ENCODE measurements at regions not wholly inside any gene's neighbourhood (a gene's known extent, or its start where the extent isn't known, plus 50 kb on each side); places are given as distances from the start of the nearest gene placed in this dataset.

DNA sequence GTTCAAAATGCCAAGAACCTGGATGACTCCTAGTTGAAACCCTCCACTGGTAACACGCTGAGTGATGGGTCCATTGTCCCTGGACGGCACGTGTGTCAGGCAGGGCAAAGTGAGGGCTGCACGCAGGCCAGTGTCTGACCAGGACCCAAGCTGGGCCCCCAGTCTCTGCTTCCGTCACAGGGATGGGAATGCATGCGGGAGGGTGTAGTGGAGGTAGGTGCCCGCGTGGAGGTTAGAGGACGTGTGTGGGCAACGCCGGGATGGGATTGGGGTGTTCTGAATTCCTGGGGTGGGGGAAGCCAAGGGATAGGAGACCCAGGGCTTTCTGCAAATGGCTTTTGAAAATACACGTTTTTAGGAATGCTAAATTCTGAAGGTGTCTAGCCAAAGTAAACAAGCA, 943.3 kb downstream of the BRD1 start:
- no peak overlapping the region for H3K27ac ChIP-seq (replicated peaks; ENCODE audit: low read length)
- no peak overlapping the region for H3K4me2 ChIP-seq (ENCODE audit: insufficient read depth, low read length, poor library complexity, severe bottlenecking)
- no peak overlapping the region for H3K9ac ChIP-seq (ENCODE audit: low read depth, low read length, poor library complexity)
- no peak overlapping the region for H2BK120ac ChIP-seq (ENCODE audit: low read depth, low read length)
- peak overlapping the region; percentile 20 for H3K18ac ChIP-seq (ENCODE audit: low read length)
- peaks cover 0 to 5% of the 10 kb centered on the region in 2 donors for H3K36me3 ChIP-seq (replicated peaks in 1 of 2; ENCODE audit: control insufficient read depth in 2 of 2, insufficient read depth in 2 of 2, low read length in 2 of 2)
- H3K27me3 ChIP-seq (ENCODE audit: control insufficient read depth in 3 of 3, insufficient read depth in 3 of 3, low read depth in 1 of 3, low read length in 3 of 3) = peaks cover 0 to 2% (median 0%) of the 10 kb centered on the region in 3 experiments
- no peak overlapping the region for H3K23ac ChIP-seq (ENCODE audit: low read depth, low read length, poor library complexity)
- H3K4ac ChIP-seq (ENCODE audit: low read length) = no peak overlapping the region
- no peak overlapping the region for H4K8ac ChIP-seq (ENCODE audit: low read depth, low read length)
- no peak overlapping the region for H2BK12ac ChIP-seq (ENCODE audit: low read length)
- H3K14ac ChIP-seq (ENCODE audit: low read length) = no peak overlapping the region
- H2BK15ac ChIP-seq (ENCODE audit: low read length) = no peak overlapping the region
- H3K79me1 ChIP-seq (ENCODE audit: low read depth, low read length) = no peaks in the 10 kb centered on the region
- no peak overlapping the region for H2BK5ac ChIP-seq (ENCODE audit: low read length)
- H3K4me1 ChIP-seq (ENCODE audit: control insufficient read depth in 2 of 2, insufficient read depth in 1 of 2, low read depth in 1 of 2, low read length in 2 of 2) = peaks cover 2 to 5% of the 10 kb centered on the region in 2 donors
- no peak overlapping the region for H4K91ac ChIP-seq (ENCODE audit: low read depth, low read length, poor library complexity)
- WGBS, 2 donors (ENCODE audit: extremely low coverage in 2 of 2, insufficient read length in 2 of 2, insufficient replicate concordance in 1 of 2) = no CpG with 5 or more reads among the region's 12 CpGs
- no peak overlapping the region for H2AFZ ChIP-seq (ENCODE audit: low read length)
- no peak overlapping the region for H3K4me3 ChIP-seq (ENCODE audit: low read length in 2 of 2)
- DNase-seq (ENCODE audit: low spot score) = no peak
- no peak overlapping the region for H2AK5ac ChIP-seq (ENCODE audit: low read depth, low read length)
- H3K9me3 ChIP-seq (replicated peaks in 1 of 2; ENCODE audit: control insufficient read depth in 2 of 2, insufficient read depth in 1 of 2, low read depth in 1 of 2, low read length in 2 of 2) = peaks cover 0 to 9% of the 10 kb centered on the region in 2 donors

DNA sequence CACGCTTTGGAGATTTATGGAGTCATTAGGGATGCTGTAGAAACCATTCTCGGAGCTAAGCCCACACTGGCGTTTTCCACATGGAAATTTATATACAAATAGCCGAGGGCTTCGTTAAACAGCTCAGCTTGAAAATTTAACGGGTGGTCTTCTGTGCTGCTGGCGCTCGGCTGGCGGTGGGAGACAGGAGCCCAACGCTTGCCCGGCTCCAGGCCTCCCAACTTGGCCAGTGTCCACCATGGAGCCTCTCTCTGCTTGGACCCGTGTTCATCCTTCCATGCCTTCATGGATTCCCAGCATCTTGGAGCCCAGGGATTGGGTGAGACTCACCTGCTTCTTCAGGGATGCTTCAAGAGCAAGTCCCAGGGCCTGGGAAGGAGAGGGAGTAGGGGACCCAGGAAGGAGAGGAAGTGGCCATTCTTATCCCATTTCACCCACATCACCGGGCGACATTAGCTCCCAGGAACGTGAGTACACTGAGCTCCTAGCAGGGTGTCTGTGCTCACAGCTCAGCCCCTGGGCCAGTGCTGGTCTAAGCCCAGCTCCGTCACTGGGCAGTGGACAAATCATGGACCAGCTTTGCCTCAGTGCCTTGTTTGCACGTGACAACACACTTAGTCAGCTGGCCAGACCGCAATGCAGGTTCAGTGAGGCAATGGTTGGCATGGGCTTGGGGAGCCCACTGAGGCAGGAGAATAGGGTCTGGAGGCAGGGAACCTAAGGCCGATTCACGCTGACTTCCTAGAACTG, 944.3 kb downstream of the BRD1 start:
- Histone ChIP-seq H3K4me1 (ENCODE audit: control insufficient read depth in 2 of 2, insufficient read depth in 1 of 2, low read depth in 1 of 2, low read length in 2 of 2) (peaks cover 2 to 5% of the 10 kb centered on the region in 2 donors), H2BK5ac (ENCODE audit: low read length) (no peak overlapping the region), H3K4me3 (ENCODE audit: low read length in 2 of 2) (peak overlapping the region in 1 of 2 donors; percentile 17), H2BK12ac (ENCODE audit: low read length) (no peak overlapping the region), H2BK15ac (ENCODE audit: low read length) (peak overlapping the region; percentile 1), H2AK5ac (ENCODE audit: low read depth, low read length) (peak overlapping the region; percentile 41), H2AFZ (ENCODE audit: low read length) (no peak overlapping the region), H3K14ac (ENCODE audit: low read length) (no peak overlapping the region), H3K27ac (replicated peaks; ENCODE audit: low read length) (no peak overlapping the region), H3K4ac (ENCODE audit: low read length) (no peak overlapping the region), H3K27me3 (ENCODE audit: control insufficient read depth in 3 of 3, insufficient read depth in 3 of 3, low read depth in 1 of 3, low read length in 3 of 3) (peaks cover 0 to 2% (median 0%) of the 10 kb centered on the region in 3 experiments), H2BK120ac (ENCODE audit: low read depth, low read length) (no peak overlapping the region), H4K91ac (ENCODE audit: low read depth, low read length, poor library complexity) (no peak overlapping the region), H3K9ac (ENCODE audit: low read depth, low read length, poor library complexity) (no peak overlapping the region), H3K9me3 (replicated peaks in 1 of 2; ENCODE audit: control insufficient read depth in 2 of 2, insufficient read depth in 1 of 2, low read depth in 1 of 2, low read length in 2 of 2) (peaks cover 0 to 9% of the 10 kb centered on the region in 2 donors), H3K36me3 (replicated peaks in 1 of 2; ENCODE audit: control insufficient read depth in 2 of 2, insufficient read depth in 2 of 2, low read length in 2 of 2) (peaks cover 0 to 5% of the 10 kb centered on the region in 2 donors), H4K8ac (ENCODE audit: low read depth, low read length) (no peak overlapping the region), H3K79me1 (ENCODE audit: low read depth, low read length) (no peaks in the 10 kb centered on the region), H3K18ac (ENCODE audit: low read length) (peak overlapping the region; percentile 12), H3K4me2 (ENCODE audit: insufficient read depth, low read length, poor library complexity, severe bottlenecking) (no peak overlapping the region), H3K23ac (ENCODE audit: low read depth, low read length, poor library complexity) (no peak overlapping the region)
- no peak for DNase-seq (ENCODE audit: low spot score)
- WGBS, 2 donors (ENCODE audit: extremely low coverage in 2 of 2, insufficient read length in 2 of 2, insufficient replicate concordance in 1 of 2) = no CpG with 5 or more reads among the region's 20 CpGs

DNA sequence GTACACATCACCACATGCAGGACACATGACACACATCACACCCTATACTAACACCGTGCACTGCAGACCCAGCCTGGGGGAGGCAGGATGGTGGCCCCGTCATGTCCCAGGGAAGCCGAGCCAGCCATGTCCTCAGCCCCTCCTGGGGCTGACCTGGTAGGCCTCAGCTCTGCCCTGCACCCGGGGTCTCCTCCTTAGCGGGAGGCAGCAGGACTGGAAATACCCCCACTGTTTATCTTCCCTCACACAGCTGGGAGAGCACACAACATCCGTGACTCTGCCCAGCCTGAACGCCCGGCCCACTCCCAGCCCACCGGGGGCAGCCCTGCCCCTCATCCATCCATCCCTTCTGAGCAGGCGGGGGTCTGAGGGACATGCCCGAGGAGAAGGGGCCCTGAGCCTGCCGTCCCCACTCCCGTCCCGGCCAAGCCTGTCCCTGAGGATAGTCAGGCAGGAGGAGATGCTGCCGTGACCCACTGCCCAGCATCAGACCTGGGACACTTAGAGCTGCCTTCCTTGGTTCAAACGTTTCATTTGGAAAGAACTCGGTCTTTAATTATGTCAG, 945.0 kb downstream of the BRD1 start:
- Histone ChIP-seq H3K9me3 (replicated peaks in 1 of 2; ENCODE audit: control insufficient read depth in 2 of 2, insufficient read depth in 1 of 2, low read depth in 1 of 2, low read length in 2 of 2) (peaks cover 0 to 9% of the 10 kb centered on the region in 2 donors), H3K36me3 (replicated peaks in 1 of 2; ENCODE audit: control insufficient read depth in 2 of 2, insufficient read depth in 2 of 2, low read length in 2 of 2) (peaks cover 0 to 5% of the 10 kb centered on the region in 2 donors)
- DNase-seq (ENCODE audit: low spot score) = no peak

DNA sequence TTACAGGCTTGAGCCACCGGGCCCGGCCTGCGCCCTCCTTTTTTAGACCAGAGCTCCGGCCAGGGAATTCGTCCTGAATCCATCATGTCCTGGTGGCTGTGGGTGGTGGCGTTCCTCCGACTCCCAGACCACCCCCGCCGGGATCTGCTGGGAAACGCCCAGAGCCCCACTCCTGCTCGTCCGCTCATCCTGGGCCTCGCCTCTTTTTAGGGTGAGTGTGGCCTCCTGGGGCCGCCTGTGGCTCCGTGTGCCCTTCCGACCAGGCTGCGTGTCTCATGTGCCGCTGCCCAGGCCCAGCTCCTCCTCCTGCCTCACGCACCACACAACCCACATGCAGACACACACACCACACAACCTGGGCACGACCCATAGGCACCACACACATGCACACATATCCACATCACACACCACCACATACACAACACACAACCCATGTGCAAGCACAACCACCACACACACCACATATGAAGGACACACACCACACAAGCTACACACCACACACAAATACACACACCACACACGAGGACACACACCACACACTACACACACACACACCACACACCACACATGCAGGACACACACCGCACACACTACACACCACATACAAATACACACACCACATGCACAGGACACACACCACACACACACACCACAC, 946.2 kb downstream of the BRD1 start:
- Histone ChIP-seq H3K27ac (replicated peaks; ENCODE audit: low read length) (no peak overlapping the region), H3K23ac (ENCODE audit: low read depth, low read length, poor library complexity) (no peak overlapping the region), H4K91ac (ENCODE audit: low read depth, low read length, poor library complexity) (no peak overlapping the region), H3K9me3 (replicated peaks in 1 of 2; ENCODE audit: control insufficient read depth in 2 of 2, insufficient read depth in 1 of 2, low read depth in 1 of 2, low read length in 2 of 2) (peaks cover 0 to 9% of the 10 kb centered on the region in 2 donors), H3K36me3 (replicated peaks in 1 of 2; ENCODE audit: control insufficient read depth in 2 of 2, insufficient read depth in 2 of 2, low read length in 2 of 2) (peaks cover 0 to 5% of the 10 kb centered on the region in 2 donors), H2AK5ac (ENCODE audit: low read depth, low read length) (no peak overlapping the region), H2AFZ (ENCODE audit: low read length) (no peak overlapping the region), H4K8ac (ENCODE audit: low read depth, low read length) (no peak overlapping the region), H2BK12ac (ENCODE audit: low read length) (no peak overlapping the region), H3K9ac (ENCODE audit: low read depth, low read length, poor library complexity) (no peak overlapping the region), H3K27me3 (ENCODE audit: control insufficient read depth in 3 of 3, insufficient read depth in 3 of 3, low read depth in 1 of 3, low read length in 3 of 3) (peaks cover 0 to 2% (median 0%) of the 10 kb centered on the region in 3 experiments), H3K18ac (ENCODE audit: low read length) (peak overlapping the region; percentile 13), H3K4ac (ENCODE audit: low read length) (no peak overlapping the region), H3K14ac (ENCODE audit: low read length) (no peak overlapping the region), H2BK15ac (ENCODE audit: low read length) (no peak overlapping the region), H2BK5ac (ENCODE audit: low read length) (no peak overlapping the region), H3K4me1 (ENCODE audit: control insufficient read depth in 2 of 2, insufficient read depth in 1 of 2, low read depth in 1 of 2, low read length in 2 of 2) (peaks cover 2 to 5% of the 10 kb centered on the region in 2 donors), H2BK120ac (ENCODE audit: low read depth, low read length) (no peak overlapping the region), H3K4me2 (ENCODE audit: insufficient read depth, low read length, poor library complexity, severe bottlenecking) (no peak overlapping the region), H3K79me1 (ENCODE audit: low read depth, low read length) (no peaks in the 10 kb centered on the region), H3K4me3 (ENCODE audit: low read length in 2 of 2) (peak overlapping the region in 1 of 2 donors; percentile 69)
- WGBS, 2 donors (ENCODE audit: extremely low coverage in 2 of 2, insufficient read length in 2 of 2, insufficient replicate concordance in 1 of 2) = no CpG with 5 or more reads among the region's 22 CpGs
- DNase-seq (ENCODE audit: low spot score) = no peak

More for the DNA sequence above, 945.0 kb downstream of the BRD1 start:
- Histone ChIP-seq H3K4me3 (ENCODE audit: low read length in 2 of 2) (no peak overlapping the region), H3K9ac (ENCODE audit: low read depth, low read length, poor library complexity) (peak overlapping the region; percentile 0), H2BK15ac (ENCODE audit: low read length) (no peak overlapping the region), H3K4me1 (ENCODE audit: control insufficient read depth in 2 of 2, insufficient read depth in 1 of 2, low read depth in 1 of 2, low read length in 2 of 2) (peaks cover 2 to 5% of the 10 kb centered on the region in 2 donors), H3K79me1 (ENCODE audit: low read depth, low read length) (no peaks in the 10 kb centered on the region), H2BK5ac (ENCODE audit: low read length) (no peak overlapping the region), H3K23ac (ENCODE audit: low read depth, low read length, poor library complexity) (no peak overlapping the region), H2BK120ac (ENCODE audit: low read depth, low read length) (no peak overlapping the region), H2AFZ (ENCODE audit: low read length) (no peak overlapping the region), H4K8ac (ENCODE audit: low read depth, low read length) (no peak overlapping the region), H3K4me2 (ENCODE audit: insufficient read depth, low read length, poor library complexity, severe bottlenecking) (no peak overlapping the region), H3K4ac (ENCODE audit: low read length) (no peak overlapping the region), H2BK12ac (ENCODE audit: low read length) (no peak overlapping the region), H2AK5ac (ENCODE audit: low read depth, low read length) (peak overlapping the region; percentile 41), H3K27ac (replicated peaks; ENCODE audit: low read length) (no peak overlapping the region), H3K14ac (ENCODE audit: low read length) (peak overlapping the region; percentile 72), H3K27me3 (ENCODE audit: control insufficient read depth in 3 of 3, insufficient read depth in 3 of 3, low read depth in 1 of 3, low read length in 3 of 3) (peaks cover 0 to 2% (median 0%) of the 10 kb centered on the region in 3 experiments), H3K18ac (ENCODE audit: low read length) (peak overlapping the region; percentile 84), H4K91ac (ENCODE audit: low read depth, low read length, poor library complexity) (peak overlapping the region; percentile 60)
- no CpG with 5 or more reads among the region's 17 CpGs for WGBS, 2 donors (ENCODE audit: extremely low coverage in 2 of 2, insufficient read length in 2 of 2, insufficient replicate concordance in 1 of 2)
